WTC11 (cell line): ENCODE measurements at regions not wholly inside any gene's neighbourhood (a gene's known extent, or its start where the extent isn't known, plus 50 kb on each side); places are given as distances from the start of the nearest gene placed in this dataset.

ENCODE experiments used
- ATF1 ChIP-seq: sonication (generic); formaldehyde crosslinking; IDR thresholded peaks from 2 replicates; pipeline ENCODE4 v1.8.1; 2023; ENCODE audit warnings: mild to moderate bottlenecking, moderate library complexity, missing genetic modification reagents
- CREM ChIP-seq: sonication (generic); formaldehyde crosslinking; IDR thresholded peaks from 2 replicates; pipeline ENCODE4 v1.8.1; 2022; ENCODE audit warnings: mild to moderate bottlenecking, missing genetic modification reagents, moderate library complexity
- CTCF ChIP-seq: fragments of 200-600 bp; IDR thresholded peaks from 2 replicates; pipeline ENCODE4 v1.8.0; 2022; ENCODE audit warnings: antibody characterized with exemption
- IRF1 ChIP-seq: sonication (generic); formaldehyde crosslinking; IDR thresholded peaks from 2 replicates; pipeline ENCODE4 v1.8.0; 2023; ENCODE audit warnings: missing genetic modification reagents
- NFE2L1 ChIP-seq: sonication (generic); formaldehyde crosslinking; IDR thresholded peaks from 2 replicates; pipeline ENCODE4 v1.8.1; 2023; ENCODE audit warnings: missing genetic modification reagents
- OVOL2 ChIP-seq: fragments of 250-450 bp; sonication (Bioruptor Pico); IDR thresholded peaks from 2 replicates; pipeline ENCODE4 v1.9.0; 2021; ENCODE audit warnings: mild to moderate bottlenecking, borderline replicate concordance
- ZNF138 ChIP-seq: sonication (generic); formaldehyde crosslinking; conservative IDR thresholded peaks from 2 replicates; pipeline ENCODE4 v1.8.1; 2022; ENCODE audit warnings: mild to moderate bottlenecking, moderate library complexity, missing genetic modification reagents

GRCh38 chr12:87783467-87783866 is 245.7 kb downstream of the C12orf50 start:
- TF ChIP-seq CREM (CRISPR knock-in tag) (no peak), NFE2L1 (CRISPR knock-in tag) (no peak), CTCF (no peak), ZNF138 (CRISPR knock-in tag) (no peak), ATF1 (no peak), OVOL2 (no peak), IRF1 (CRISPR knock-in tag) (no peak)
